ENCODE measurements at regions not wholly inside any gene's neighbourhood (a gene's known extent, or its start where the extent isn't known, plus 50 kb on each side); places are given as distances from the start of the nearest gene placed in this dataset.
"Not testable (repeated sequence)": the region's sequence is repeated elsewhere in the genome, so short reads cannot be mapped to it uniquely, and the experiment has no call there.

DNA sequence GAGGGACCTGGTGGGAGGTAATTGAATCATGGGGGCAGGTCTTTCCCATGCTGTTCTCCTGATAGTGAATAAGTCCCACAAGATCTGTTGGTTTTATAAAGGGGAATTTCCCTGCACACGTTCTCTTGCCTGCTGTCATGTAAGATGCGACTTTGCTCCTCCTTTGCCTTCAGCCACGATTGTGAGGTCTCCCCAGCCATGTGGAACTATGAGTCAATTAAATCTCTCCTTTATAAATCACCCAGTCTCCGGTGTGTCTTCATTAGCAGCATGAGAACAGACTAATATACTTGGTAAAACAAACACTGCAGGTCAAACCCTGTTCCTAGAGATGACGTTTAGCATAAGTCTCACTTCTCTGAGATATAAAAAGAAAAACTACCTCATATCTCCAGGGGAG lies 148.3 kb downstream of the MATN1 start:
- DNase-seq (ENCODE audit: low read depth), result no peak
- H3K4me3 ChIP-seq (replicated peaks; ENCODE audit: low read depth, low read length), result no peak overlapping the region
- TF ChIP-seq, protein P1, sequence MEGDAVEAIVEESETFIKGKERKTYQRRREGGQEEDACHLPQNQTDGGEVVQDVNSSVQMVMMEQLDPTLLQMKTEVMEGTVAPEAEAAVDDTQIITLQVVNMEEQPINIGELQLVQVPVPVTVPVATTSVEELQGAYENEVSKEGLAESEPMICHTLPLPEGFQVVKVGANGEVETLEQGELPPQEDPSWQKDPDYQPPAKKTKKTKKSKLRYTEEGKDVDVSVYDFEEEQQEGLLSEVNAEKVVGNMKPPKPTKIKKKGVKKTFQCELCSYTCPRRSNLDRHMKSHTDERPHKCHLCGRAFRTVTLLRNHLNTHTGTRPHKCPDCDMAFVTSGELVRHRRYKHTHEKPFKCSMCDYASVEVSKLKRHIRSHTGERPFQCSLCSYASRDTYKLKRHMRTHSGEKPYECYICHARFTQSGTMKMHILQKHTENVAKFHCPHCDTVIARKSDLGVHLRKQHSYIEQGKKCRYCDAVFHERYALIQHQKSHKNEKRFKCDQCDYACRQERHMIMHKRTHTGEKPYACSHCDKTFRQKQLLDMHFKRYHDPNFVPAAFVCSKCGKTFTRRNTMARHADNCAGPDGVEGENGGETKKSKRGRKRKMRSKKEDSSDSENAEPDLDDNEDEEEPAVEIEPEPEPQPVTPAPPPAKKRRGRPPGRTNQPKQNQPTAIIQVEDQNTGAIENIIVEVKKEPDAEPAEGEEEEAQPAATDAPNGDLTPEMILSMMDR (IDR thresholded peaks at IDR 0.05; ENCODE audit: low read length, missing control alignments), result no peak

DNA sequence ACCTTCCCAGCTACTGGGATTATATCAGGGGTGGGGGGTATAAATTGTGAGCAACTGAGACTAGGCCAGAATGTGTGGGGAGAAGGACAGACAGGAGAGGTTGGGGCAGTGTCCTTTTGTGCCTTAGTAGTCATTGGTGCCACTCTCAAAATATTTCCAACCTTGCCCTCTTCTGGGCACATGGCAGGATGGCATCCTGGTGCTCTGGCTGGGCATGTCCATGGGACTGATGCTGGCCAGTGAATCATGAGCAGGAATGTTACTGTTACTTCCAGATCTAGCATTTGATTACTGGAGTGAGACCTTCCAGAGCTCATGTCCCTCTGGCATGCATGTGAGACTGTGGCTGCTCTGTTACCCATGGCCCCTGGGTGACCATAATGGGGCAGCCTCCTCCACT lies 151.2 kb downstream of the MATN1 start:
- no peak for DNase-seq (ENCODE audit: low read depth)
- TF ChIP-seq, protein P1 (IDR thresholded peaks at IDR 0.05; ENCODE audit: low read length, missing control alignments), result no peak

DNA sequence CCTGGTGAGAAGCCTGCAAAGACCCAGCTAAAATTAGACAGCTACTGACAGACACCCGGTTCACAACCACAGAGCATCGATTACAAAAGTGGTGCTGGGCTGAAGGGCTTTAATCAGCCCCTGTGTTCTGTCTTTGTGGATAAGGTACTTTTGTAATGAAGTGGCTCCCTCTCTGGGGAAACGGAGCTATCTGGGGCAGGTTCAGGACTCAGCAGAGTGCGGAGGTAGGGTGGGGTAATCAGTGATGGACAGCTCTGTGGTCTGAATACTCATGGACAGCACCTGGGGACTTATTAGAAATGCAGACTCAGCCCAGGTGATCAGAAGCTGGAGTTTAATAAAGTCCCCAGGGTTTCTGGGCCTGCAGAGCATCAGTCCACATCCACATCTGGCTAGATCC lies 152.0 kb downstream of the MATN1 start:
- no peak overlapping the region for H3K4me3 ChIP-seq (replicated peaks; ENCODE audit: low read depth, low read length)
- TF ChIP-seq, protein P1 (IDR thresholded peaks at IDR 0.05; ENCODE audit: low read length, missing control alignments), result no peak
- DNase-seq (ENCODE audit: low read depth), result no peak

More for the DNA sequence above, 151.2 kb downstream of the MATN1 start:
- no peak overlapping the region for H3K4me3 ChIP-seq (replicated peaks; ENCODE audit: low read depth, low read length)

DNA sequence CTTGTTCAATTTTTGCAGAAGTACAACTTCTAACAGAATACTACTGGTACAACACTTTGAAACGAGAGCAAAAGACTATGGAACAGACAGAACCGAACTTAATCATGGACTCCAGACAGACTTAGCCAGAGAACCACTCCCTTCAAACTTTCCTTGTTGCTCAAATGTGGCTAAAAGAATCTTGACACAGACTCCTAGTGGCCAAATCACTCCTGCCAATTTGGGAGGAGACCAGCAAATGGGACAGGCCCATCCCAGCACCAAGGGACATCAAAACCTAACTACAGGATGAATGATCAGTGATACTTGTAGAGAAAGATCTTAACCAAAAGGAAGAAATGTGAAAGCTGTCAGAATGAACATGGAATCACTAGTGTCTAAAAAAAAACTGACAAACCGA lies 154.0 kb downstream of the MATN1 start:
- no peak for DNase-seq (ENCODE audit: low read depth)
- no peak overlapping the region for H3K4me3 ChIP-seq (replicated peaks; ENCODE audit: low read depth, low read length)
- TF ChIP-seq, protein P1 (IDR thresholded peaks at IDR 0.05; ENCODE audit: low read length, missing control alignments), result no peak

DNA sequence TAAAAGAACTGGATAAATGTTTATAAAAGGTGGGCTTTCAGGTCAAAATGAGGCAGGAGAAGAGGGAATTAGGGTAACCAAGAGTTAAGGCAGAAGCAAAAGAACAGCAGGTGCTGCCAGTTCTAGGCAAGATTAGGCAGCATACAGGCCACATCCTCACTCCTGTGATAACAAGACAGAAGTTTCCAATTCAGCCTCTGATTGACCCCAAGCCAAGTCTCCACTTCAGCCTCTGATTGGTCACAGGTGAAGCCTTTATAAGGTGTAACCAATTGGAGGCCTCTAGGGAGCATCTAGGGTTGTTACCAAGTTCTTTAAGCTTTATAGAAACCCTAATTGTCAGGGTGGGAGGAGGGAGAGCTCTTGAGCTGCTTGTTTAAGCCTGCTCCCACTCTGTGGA lies 160.8 kb downstream of the MATN1 start:
- DNase-seq (ENCODE audit: low read depth), result no peak
- no peak overlapping the region for H3K4me3 ChIP-seq (replicated peaks; ENCODE audit: low read depth, low read length)
- TF ChIP-seq, protein P1 (IDR thresholded peaks at IDR 0.05; ENCODE audit: low read length, missing control alignments), result no peak

DNA sequence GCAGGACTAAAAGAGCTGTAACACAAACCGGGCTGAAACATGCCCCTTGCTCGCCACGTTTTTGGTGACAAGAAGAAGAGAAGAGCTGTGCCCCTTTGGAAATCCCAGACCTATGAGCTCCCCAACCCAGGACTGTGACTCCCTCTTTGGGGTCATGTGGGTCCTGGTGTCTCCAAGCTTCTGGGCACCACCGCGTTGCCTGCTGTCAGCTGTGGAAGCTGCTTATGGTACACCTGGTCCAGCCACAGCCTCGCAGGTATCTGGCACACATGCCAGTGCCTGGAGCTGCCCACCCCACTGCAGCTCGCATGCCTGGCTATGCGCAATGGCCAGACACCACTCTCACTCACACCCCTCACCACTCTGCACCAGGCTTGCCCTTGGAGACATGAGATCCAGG lies 171.8 kb downstream of the MATN1 start:
- no peak for DNase-seq (ENCODE audit: low read depth)
- TF ChIP-seq, protein P1 (IDR thresholded peaks at IDR 0.05; ENCODE audit: low read length, missing control alignments), result no peak
- no peak overlapping the region for H3K4me3 ChIP-seq (replicated peaks; ENCODE audit: low read depth, low read length)

DNA sequence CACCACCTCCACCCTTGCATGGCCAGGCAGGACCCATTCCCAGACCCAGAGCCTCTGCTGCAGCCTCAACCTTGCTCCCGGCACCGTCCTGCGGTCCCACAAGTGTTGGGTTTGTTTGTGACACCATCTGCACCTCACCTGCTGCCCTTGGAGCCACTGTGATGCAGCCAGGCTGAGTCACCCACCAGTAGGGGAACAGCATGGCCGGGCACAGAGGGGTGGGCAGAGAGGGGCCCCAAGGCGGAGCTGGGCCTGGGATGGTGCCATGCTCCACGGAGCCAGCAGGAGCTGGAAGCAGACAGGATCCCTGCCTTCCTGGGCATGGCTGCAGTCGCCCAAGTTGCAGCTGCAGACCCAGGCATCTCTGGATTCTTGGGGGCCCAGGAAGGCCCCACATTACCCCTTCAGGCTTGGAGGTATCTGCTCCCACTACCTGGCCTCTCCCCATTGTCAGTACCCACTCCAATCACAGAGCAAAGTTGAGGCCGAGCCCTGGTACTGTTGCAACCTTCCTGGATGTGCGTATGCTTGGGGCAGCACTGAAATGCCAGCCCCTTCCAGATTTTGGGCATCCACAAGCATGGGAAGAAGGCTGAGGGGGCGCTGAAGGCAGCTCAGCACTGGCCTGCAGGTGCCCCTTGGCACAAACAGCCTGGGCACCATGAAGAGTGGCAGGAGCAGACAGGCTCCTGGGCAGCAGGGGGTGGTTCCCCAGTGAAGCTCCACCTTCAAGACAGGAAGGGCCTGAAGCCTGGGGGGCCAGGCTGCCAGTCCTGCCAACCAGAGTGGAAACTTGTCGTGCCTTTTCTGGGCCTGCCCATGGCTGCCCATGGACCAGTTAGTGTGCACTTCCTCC lies 172.8 kb downstream of the MATN1 start:
- no peak for DNase-seq (ENCODE audit: low read depth)
- no peak overlapping the region for H3K4me3 ChIP-seq (replicated peaks; ENCODE audit: low read depth, low read length)
- TF ChIP-seq, protein P1 (IDR thresholded peaks at IDR 0.05; ENCODE audit: low read length, missing control alignments), result no peak

DNA sequence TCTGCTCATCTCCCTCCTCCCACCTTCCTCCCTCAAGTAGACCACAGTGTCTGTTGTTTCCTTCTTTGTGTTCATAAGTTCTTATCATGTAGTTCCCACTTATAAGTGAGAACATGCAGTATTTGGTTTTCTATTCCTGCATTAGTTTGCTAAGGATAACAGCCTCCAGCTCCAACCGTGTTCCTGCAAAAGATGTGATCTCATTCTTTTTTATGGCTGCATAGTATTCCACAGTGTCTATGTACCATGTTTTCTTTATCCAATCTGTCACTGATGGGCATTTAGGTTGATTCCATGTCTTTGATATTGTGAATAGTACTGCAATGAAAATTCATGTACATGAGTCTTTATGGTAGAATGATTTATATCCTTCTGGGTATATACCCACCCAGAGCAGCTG lies 173.5 kb downstream of the MATN1 start:
- DNase-seq (ENCODE audit: low read depth); H3K4me3 ChIP-seq (replicated peaks; ENCODE audit: low read depth, low read length): not testable (repeated sequence)

Measured in fibroblast of pulmonary artery (primary cell).